ENCODE measurements at regions not wholly inside any gene's neighbourhood (a gene's known extent, or its start where the extent isn't known, plus 50 kb on each side); places are given as distances from the start of the nearest gene placed in this dataset.
"Not testable (repeated sequence)": the region's sequence is repeated elsewhere in the genome, so short reads cannot be mapped to it uniquely, and the experiment has no call there.

DNA sequence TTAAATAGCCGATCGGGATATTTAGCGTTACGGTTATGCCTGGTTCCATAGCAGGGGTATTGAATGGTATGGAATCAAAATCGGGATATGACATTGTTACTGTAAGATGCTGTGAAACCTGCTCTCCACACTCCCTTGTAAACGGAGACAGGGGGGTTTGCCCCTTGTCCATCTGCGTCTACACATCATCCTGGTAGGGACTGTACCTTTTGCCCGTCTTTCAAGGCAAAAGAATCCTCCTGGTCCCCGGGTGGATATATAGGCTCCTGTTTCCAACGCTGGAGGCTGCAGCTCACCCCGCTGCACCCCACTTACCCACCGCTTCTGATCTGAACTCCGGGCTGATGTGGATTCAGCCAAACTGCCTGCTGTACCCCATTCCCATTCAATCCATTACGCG is 189.1 kb downstream of the SHOX start:
- Histone ChIP-seq H3K4me1 (ENCODE audit: insufficient read depth, low read length) (no peaks in the 10 kb centered on the region), H3K27ac (ENCODE audit: low read depth in 1 of 2, low read length in 2 of 2) (no peak overlapping the region), H3K27me3 (ENCODE audit: control insufficient read depth in 1 of 2, insufficient read depth in 2 of 2, low read length in 2 of 2) (no peaks in the 10 kb centered on the region), H3K9me3 (ENCODE audit: control insufficient read depth in 1 of 2, insufficient read depth in 1 of 2, low read length in 2 of 2) (peaks cover 0 to 16% of the 10 kb centered on the region in 2 experiments), H3K36me3 (ENCODE audit: insufficient read depth, low read length) (no peaks in the 10 kb centered on the region), H3K4me3 (ENCODE audit: low read length) (no peak overlapping the region)
- H3K36me3 Mint-ChIP-seq (ENCODE audit: low read depth): no peaks in the 10 kb centered on the region
- ChIA-PET POLR2A (no interaction called here), CTCF (no interaction called here)
- DNase-seq: no peak
- intact Hi-C loops (cut with DNase I, micrococcal nuclease): no loop called here
- no peaks in the 10 kb centered on the region for H3K27me3 Mint-ChIP-seq
- peaks cover 11% of the 10 kb centered on the region for H3K9me3 Mint-ChIP-seq
- H3K4me3 Mint-ChIP-seq: no peak overlapping the region
- H3K27ac Mint-ChIP-seq: no peak overlapping the region
- no peak for ATAC-seq (ENCODE audit: poor library complexity)
- TF ChIP-seq, protein P1, sequence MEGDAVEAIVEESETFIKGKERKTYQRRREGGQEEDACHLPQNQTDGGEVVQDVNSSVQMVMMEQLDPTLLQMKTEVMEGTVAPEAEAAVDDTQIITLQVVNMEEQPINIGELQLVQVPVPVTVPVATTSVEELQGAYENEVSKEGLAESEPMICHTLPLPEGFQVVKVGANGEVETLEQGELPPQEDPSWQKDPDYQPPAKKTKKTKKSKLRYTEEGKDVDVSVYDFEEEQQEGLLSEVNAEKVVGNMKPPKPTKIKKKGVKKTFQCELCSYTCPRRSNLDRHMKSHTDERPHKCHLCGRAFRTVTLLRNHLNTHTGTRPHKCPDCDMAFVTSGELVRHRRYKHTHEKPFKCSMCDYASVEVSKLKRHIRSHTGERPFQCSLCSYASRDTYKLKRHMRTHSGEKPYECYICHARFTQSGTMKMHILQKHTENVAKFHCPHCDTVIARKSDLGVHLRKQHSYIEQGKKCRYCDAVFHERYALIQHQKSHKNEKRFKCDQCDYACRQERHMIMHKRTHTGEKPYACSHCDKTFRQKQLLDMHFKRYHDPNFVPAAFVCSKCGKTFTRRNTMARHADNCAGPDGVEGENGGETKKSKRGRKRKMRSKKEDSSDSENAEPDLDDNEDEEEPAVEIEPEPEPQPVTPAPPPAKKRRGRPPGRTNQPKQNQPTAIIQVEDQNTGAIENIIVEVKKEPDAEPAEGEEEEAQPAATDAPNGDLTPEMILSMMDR (IDR thresholded peaks at IDR 0.05): no peak
- H3K4me1 Mint-ChIP-seq (ENCODE audit: low read depth): no peaks in the 10 kb centered on the region

DNA sequence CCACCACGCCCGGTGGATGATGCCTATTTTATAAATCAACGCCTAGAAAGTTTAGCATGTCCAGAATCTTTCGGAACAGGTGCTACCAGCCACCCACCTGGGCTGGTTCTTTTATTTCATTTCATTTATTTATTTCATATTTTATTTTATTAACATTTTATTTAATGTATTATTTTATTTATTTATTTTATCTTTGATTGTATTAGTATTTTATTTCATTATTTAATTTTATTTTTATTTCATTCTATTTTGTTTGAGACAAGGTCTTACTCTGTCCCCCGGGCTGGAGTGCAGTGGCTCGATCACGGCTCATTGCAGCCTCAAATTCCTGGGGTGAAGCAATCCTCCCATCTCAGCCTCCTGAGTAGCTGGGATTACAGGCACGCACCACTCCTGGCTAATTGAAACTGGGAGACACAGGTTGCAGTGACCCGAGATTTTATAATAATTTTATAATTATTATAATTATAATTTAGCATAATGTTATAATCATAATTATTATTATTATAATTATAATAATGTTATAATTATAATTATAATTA is 187.2 kb downstream of the SHOX start:
- H3K27me3 ChIP-seq (ENCODE audit: control insufficient read depth in 1 of 2, insufficient read depth in 2 of 2, low read length in 2 of 2): no peaks in the 10 kb centered on the region
- no peak overlapping the region for H3K27ac ChIP-seq (ENCODE audit: low read depth in 1 of 2, low read length in 2 of 2)
- Mint-ChIP-seq H3K4me1 (ENCODE audit: low read depth) (no peaks in the 10 kb centered on the region), H3K9me3 (peaks cover 9% of the 10 kb centered on the region), H3K27ac (no peak overlapping the region), H3K4me3 (no peak overlapping the region), H3K36me3 (ENCODE audit: low read depth) (no peaks in the 10 kb centered on the region), H3K27me3 (no peaks in the 10 kb centered on the region)
- ChIA-PET CTCF (no interaction called here), POLR2A (no interaction called here)
- no peaks in the 10 kb centered on the region for H3K4me1 ChIP-seq (ENCODE audit: insufficient read depth, low read length)
- DNase-seq: no peak
- no peak for ATAC-seq (ENCODE audit: poor library complexity)
- no peak overlapping the region for H3K4me3 ChIP-seq (ENCODE audit: low read length)
- H3K36me3 ChIP-seq (ENCODE audit: insufficient read depth, low read length): no peaks in the 10 kb centered on the region
- TF ChIP-seq, protein P1 (IDR thresholded peaks at IDR 0.05): no peak
- H3K9me3 ChIP-seq (ENCODE audit: control insufficient read depth in 1 of 2, insufficient read depth in 1 of 2, low read length in 2 of 2): peaks cover 0 to 16% of the 10 kb centered on the region in 2 experiments
- intact Hi-C loops (cut with DNase I, micrococcal nuclease): no loop called here

DNA sequence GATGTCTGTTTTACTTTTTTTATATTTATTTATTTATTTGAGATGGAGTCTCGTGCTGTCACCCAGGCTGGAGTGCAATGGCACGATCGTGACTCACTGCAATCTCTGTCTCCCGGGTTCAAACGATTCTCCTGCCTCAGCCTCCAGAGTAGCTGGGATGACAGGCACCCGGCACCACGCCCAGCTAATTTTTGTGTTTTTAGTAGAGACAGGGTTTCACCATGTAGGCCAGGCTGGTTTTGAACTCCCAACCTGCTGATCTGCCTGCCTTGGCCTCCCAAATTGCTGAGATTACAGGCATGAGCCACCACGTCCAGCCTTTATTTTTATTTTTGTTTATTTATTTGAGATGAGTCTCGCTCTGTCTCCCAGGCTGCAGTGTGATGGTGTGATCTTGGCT is 186.6 kb downstream of the SHOX start:
- H3K4me1 Mint-ChIP-seq (ENCODE audit: low read depth); POLR2A ChIA-PET: not testable (repeated sequence)

DNA sequence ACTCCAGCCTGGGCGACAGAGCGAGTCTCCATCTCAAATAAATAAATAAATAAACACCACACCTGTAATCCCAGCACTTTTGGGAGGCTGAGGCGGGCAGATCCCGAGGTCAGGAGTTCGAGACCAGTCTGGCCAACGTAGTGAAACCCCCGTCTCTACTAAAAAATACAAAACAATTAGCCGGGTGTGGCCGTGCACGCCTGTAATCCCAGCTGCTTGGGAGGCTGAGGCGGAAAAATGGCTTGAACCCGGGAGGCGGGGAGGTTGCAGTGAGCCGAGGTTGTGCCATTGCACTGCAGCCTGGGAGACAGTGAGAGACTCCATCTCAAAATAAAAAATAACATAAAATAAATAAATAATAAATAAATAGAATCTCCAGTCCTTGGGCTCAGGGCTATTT is 185.8 kb downstream of the SHOX start:
- Mint-ChIP-seq H3K36me3 (ENCODE audit: low read depth) (no peaks in the 10 kb centered on the region), H3K4me1 (ENCODE audit: low read depth) (no peaks in the 10 kb centered on the region), H3K4me3 (no peak overlapping the region), H3K27me3 (no peaks in the 10 kb centered on the region), H3K27ac (no peak overlapping the region), H3K9me3 (peaks cover 9% of the 10 kb centered on the region)
- no peaks in the 10 kb centered on the region for H3K27me3 ChIP-seq (ENCODE audit: control insufficient read depth in 1 of 2, insufficient read depth in 2 of 2, low read length in 2 of 2)
- H3K27ac ChIP-seq (ENCODE audit: low read depth in 1 of 2, low read length in 2 of 2): no peak overlapping the region
- H3K36me3 ChIP-seq (ENCODE audit: insufficient read depth, low read length): no peaks in the 10 kb centered on the region
- H3K4me1 ChIP-seq (ENCODE audit: insufficient read depth, low read length): no peaks in the 10 kb centered on the region
- CTCF ChIA-PET: no interaction called here
- no peak for ATAC-seq (ENCODE audit: poor library complexity)
- peaks cover 0 to 16% of the 10 kb centered on the region in 2 experiments for H3K9me3 ChIP-seq (ENCODE audit: control insufficient read depth in 1 of 2, insufficient read depth in 1 of 2, low read length in 2 of 2)
- DNase-seq: no peak
- POLR2A ChIA-PET: no interaction called here
- H3K4me3 ChIP-seq (ENCODE audit: low read length): no peak overlapping the region
- TF ChIP-seq, protein P1 (IDR thresholded peaks at IDR 0.05): no peak
- intact Hi-C loops (cut with DNase I, micrococcal nuclease): no loop called here

More for the DNA sequence above, 186.6 kb downstream of the SHOX start:
- H3K27ac ChIP-seq (ENCODE audit: low read depth in 1 of 2, low read length in 2 of 2); H3K27ac Mint-ChIP-seq; H3K4me3 ChIP-seq (ENCODE audit: low read length); H3K9me3 Mint-ChIP-seq; H3K27me3 ChIP-seq (ENCODE audit: control insufficient read depth in 1 of 2, insufficient read depth in 2 of 2, low read length in 2 of 2); CTCF ChIA-PET; H3K4me1 ChIP-seq (ENCODE audit: insufficient read depth, low read length); H3K36me3 Mint-ChIP-seq (ENCODE audit: low read depth); DNase-seq; H3K4me3 Mint-ChIP-seq; H3K27me3 Mint-ChIP-seq; ATAC-seq (ENCODE audit: poor library complexity); intact Hi-C loops (cut with DNase I, micrococcal nuclease); H3K36me3 ChIP-seq (ENCODE audit: insufficient read depth, low read length): not testable (repeated sequence)
- peaks cover 0 to 16% of the 10 kb centered on the region in 2 experiments for H3K9me3 ChIP-seq (ENCODE audit: control insufficient read depth in 1 of 2, insufficient read depth in 1 of 2, low read length in 2 of 2)

Data from CD4-positive, alpha-beta T cell (primary cell).